ENCODE measurements at regions not wholly inside any gene's neighbourhood (a gene's known extent, or its start where the extent isn't known, plus 50 kb on each side); places are given as distances from the start of the nearest gene placed in this dataset.

DNA sequence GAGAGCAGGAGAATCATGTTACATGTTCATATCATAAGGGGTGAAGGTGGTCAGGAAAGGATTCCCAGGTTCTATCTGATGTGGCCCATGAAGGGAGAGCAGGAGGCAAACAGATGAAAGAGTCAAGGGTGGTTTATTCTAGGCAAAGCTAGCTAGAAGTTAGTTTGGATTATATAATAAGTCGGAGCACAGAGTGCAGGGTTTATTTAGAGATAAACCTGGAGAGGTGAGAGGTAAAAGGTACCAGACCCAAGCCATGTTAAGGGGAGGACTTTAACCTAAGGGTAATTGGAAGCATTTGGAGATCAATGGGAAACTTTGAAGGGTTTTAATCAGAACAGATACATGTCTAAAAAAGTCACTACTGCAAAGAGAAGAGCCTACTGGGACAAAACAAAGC lies 69.2 kb upstream of the LRATD1 start:
- DNase-seq, result no peak

- no peak for DNase-seq
These were observed 66.9 kb upstream of the LRATD1 start for GRCh38 chr2:14565666-14566065.

- DNase-seq, result no peak
These were observed 65.0 kb upstream of the LRATD1 start for GRCh38 chr2:14567561-14567960.

DNA sequence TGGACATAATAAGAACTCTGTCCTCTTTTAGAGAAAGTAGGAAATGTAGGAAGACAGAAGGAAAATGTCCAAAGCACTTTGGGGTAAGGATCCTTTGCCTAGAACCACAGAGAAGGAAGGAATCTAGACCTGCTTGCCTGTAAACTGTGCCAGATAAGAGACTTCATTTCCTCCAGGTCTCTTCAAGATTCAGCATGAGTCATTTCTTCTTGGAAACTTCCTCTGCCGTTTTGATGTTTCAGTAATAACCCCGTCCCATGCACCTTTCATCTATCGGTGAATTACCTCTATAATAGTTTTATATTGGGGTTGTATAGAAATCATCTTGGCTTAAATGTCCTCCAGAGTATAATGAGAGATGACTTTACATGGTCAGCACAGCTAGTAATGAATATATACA lies 63.2 kb upstream of the LRATD1 start:
- no peak for DNase-seq

DNA sequence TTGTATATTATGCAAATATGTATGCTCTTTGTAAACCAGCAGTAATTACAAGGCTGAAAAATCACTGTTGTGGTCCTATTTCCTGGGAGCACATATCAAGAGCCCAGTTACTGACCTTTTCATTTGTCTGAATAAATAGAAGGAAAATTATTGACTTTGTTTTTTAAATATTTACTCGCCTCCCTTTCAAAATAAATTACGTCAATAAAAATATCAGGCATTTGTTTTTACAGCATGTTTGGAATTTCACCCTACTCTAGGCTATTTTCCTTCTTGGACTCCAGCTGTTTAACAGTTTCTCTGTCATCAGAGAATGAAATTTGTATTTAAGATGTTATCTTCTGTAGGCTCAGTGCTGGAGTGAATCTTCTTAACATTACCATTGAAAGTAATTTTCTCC lies 59.9 kb upstream of the LRATD1 start:
- DNase-seq, result no peak

DNA sequence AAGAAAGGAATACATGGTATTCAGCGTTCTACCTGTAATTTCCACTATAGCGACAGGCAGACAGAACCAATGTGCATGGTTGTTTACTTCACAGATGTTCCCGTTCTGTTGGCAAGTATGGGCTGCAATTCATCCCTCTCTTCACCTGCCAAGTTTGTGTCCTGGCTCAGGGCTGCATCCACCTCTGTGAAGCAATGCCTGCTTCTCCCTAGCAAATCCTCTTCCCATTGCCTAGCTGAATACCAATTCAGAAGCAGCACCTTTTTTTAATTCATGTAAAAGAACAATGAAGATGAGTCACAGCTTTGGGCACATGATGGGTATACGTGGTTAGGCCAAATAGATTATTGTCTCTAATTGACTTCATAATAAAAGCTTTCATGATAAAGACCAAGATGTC lies 54.7 kb upstream of the LRATD1 start:
- DNase-seq, result no peak
